H9 (cell line): ENCODE measurements at regions not wholly inside any gene's neighbourhood (a gene's known extent, or its start where the extent isn't known, plus 50 kb on each side); places are given as distances from the start of the nearest gene placed in this dataset.

Experiments used
- DNase-seq: peaks from one replicate; pipeline ENCODE4 v3.0.0-alpha.2; 2017
- H2AFZ ChIP-seq: one replicate; pipeline ENCODE4 v1.6.1; 2013; ENCODE audit warnings: mild to moderate bottlenecking, low read length, control low read depth, moderate library complexity
- H2AK5ac ChIP-seq: 2 replicates; pipeline ENCODE4 v1.6.1; 2013; ENCODE audit warnings: low read length, control low read depth, mixed read lengths; ENCODE audit not compliant: insufficient read length
- H2BK120ac ChIP-seq: one replicate; pipeline ENCODE4 v1.6.1; 2013; ENCODE audit warnings: low read depth, mild to moderate bottlenecking, low read length, control low read depth, inconsistent platforms; ENCODE audit not compliant: poor library complexity, severe bottlenecking
- H2BK12ac ChIP-seq: 2 replicates; pipeline ENCODE4 v1.6.1; 2013; ENCODE audit warnings: low read length, control low read depth, mixed read lengths, low read depth; ENCODE audit not compliant: insufficient read length
- H2BK15ac ChIP-seq: 2 replicates; pipeline ENCODE4 v1.6.1; 2013; ENCODE audit warnings: low read depth, low read length, control low read depth
- H2BK20ac ChIP-seq: one replicate; pipeline ENCODE4 v1.6.1; 2013; ENCODE audit warnings: low read depth, mild to moderate bottlenecking, low read length, control low read depth, inconsistent platforms; ENCODE audit not compliant: poor library complexity, severe bottlenecking
- H2BK5ac ChIP-seq: 2 replicates; pipeline ENCODE4 v1.6.1; 2013; ENCODE audit warnings: low read length, control low read depth, mixed read lengths; ENCODE audit not compliant: insufficient read length
- H3K14ac ChIP-seq: 2 replicates; pipeline ENCODE4 v1.6.1; 2013; ENCODE audit warnings: low read length, control low read depth; ENCODE audit not compliant: insufficient read depth
- H3K18ac ChIP-seq: 2 replicates; pipeline ENCODE4 v1.6.1; 2013; ENCODE audit warnings: low read depth, mild to moderate bottlenecking, mixed read lengths, low read length, control low read depth; ENCODE audit not compliant: insufficient read length
- H3K23ac ChIP-seq: 2 replicates; pipeline ENCODE4 v1.6.1; 2013; ENCODE audit warnings: low read length, control low read depth, mixed read lengths, low read depth; ENCODE audit not compliant: insufficient read length
- H3K23me2 ChIP-seq: 2 replicates; pipeline ENCODE4 v1.6.1; 2013; ENCODE audit warnings: low read depth, mild to moderate bottlenecking, mixed read lengths, low read length, control low read depth; ENCODE audit not compliant: insufficient read length, poor library complexity, severe bottlenecking
- H3K27ac ChIP-seq: 2 replicates; pipeline ENCODE4 v1.5.1; 2013; ENCODE audit warnings: low read length, control low read depth, mixed read lengths, low read depth; ENCODE audit not compliant: insufficient read length
- H3K27me3 ChIP-seq: 2 replicates; pipeline ENCODE4 v1.6.1; 2013; ENCODE audit warnings: low read length, control low read depth, inconsistent platforms; ENCODE audit not compliant: insufficient read depth
- H3K4ac ChIP-seq: 2 replicates; pipeline ENCODE4 v1.6.1; 2013; ENCODE audit warnings: low read depth, mild to moderate bottlenecking, control low read depth, inconsistent platforms, low read length, moderate library complexity
- H3K4me1 ChIP-seq: 2 replicates; pipeline ENCODE4 v1.6.1; 2013; ENCODE audit warnings: low read length, control low read depth, inconsistent platforms; ENCODE audit not compliant: insufficient read depth
- H3K4me2 ChIP-seq: 2 replicates; pipeline ENCODE4 v1.6.1; 2013; ENCODE audit warnings: low read length, control low read depth, mixed read lengths; ENCODE audit not compliant: insufficient read length, insufficient read depth
- H3K56ac ChIP-seq: 2 replicates; pipeline ENCODE4 v1.6.1; 2013; ENCODE audit warnings: low read depth, mild to moderate bottlenecking, mixed read lengths, low read length, control low read depth; ENCODE audit not compliant: insufficient read length
- H3K79me1 ChIP-seq: 2 replicates; pipeline ENCODE4 v1.6.1; 2013; ENCODE audit warnings: low read depth, mild to moderate bottlenecking, moderate library complexity, low read length, control low read depth, inconsistent platforms; ENCODE audit not compliant: insufficient read depth, poor library complexity, severe bottlenecking
- H3K79me2 ChIP-seq: 2 replicates; pipeline ENCODE4 v1.6.1; 2013; ENCODE audit warnings: low read length, control low read depth, inconsistent platforms; ENCODE audit not compliant: insufficient read depth
- H3K9ac ChIP-seq: 2 replicates; pipeline ENCODE4 v1.6.1; 2013; ENCODE audit warnings: low read length, control low read depth, mixed read lengths; ENCODE audit not compliant: insufficient read length; ENCODE audit errors: extremely low read depth
- H3K9me3 ChIP-seq: one replicate; pipeline ENCODE4 v1.6.1; 2013; ENCODE audit warnings: low read depth, low read length, inconsistent platforms; ENCODE audit not compliant: control insufficient read depth
- H3T11ph ChIP-seq: one replicate; pipeline ENCODE4 v1.6.1; 2013; ENCODE audit warnings: mild to moderate bottlenecking, low read length, control low read depth, inconsistent platforms
- H4K20me1 ChIP-seq: one replicate; pipeline ENCODE4 v1.6.1; 2013; ENCODE audit not compliant: control insufficient read depth, insufficient read length, insufficient read depth
- H4K5ac ChIP-seq: 2 replicates; pipeline ENCODE4 v1.6.1; 2013; ENCODE audit warnings: low read depth, mild to moderate bottlenecking, mixed read lengths, low read length, control low read depth; ENCODE audit not compliant: insufficient read length
- H4K8ac ChIP-seq: replicated peaks from 2 replicates; pipeline ENCODE4 v1.6.1; 2013; ENCODE audit warnings: low read length, control low read depth, mixed read lengths, low read depth; ENCODE audit not compliant: insufficient read length
- H4K91ac ChIP-seq: 2 replicates; pipeline ENCODE4 v1.6.1; 2013; ENCODE audit warnings: low read depth, mild to moderate bottlenecking, moderate library complexity, mixed read lengths, low read length, control low read depth; ENCODE audit not compliant: insufficient read length
- H3K27ac Mint-ChIP-seq, 3 experiments: 2 replicates in 2 of 3; 3 replicates in 1 of 3; pipeline ENCODE4 v1.8.0; 2020 to 2021; ENCODE audit warnings: mixed read lengths in 3 of 3, mild to moderate bottlenecking in 1 of 3, moderate library complexity in 1 of 3
- H3K27me3 Mint-ChIP-seq: 2 replicates; pipeline ENCODE4 v1.8.0; 2021; ENCODE audit warnings: low read depth, mild to moderate bottlenecking, moderate library complexity, mixed read lengths
- H3K36me3 Mint-ChIP-seq, 3 experiments: 2 replicates in 2 of 3; 3 replicates in 1 of 3; pipeline ENCODE4 v1.8.0; 2020 to 2021; ENCODE audit warnings: low read depth in 3 of 3, mixed read lengths in 3 of 3; ENCODE audit not compliant: insufficient read depth in 1 of 3
- H3K4me1 Mint-ChIP-seq, 2 experiments: 2 replicates each; pipeline ENCODE4 v1.8.0; 2020; ENCODE audit warnings: mixed read lengths in 2 of 2
- H3K4me3 Mint-ChIP-seq, 2 experiments: 2 replicates in 1 of 2; 3 replicates in 1 of 2; pipeline ENCODE4 v1.8.0; 2020 to 2021; ENCODE audit warnings: mild to moderate bottlenecking in 2 of 2, mixed read lengths in 2 of 2, moderate library complexity in 1 of 2
- H3K9me3 Mint-ChIP-seq, 2 experiments: 2 replicates in 1 of 2; 3 replicates in 1 of 2; pipeline ENCODE4 v1.8.0; 2020; ENCODE audit warnings: mild to moderate bottlenecking in 2 of 2, mixed read lengths in 2 of 2, moderate library complexity in 1 of 2
- WGBS: extraction: QIAGEN DNeasy Blood & Tissue Kit; methylation state at CpG from one replicate; pipeline ENCODE4 v1.1.7; 2013; ENCODE audit warnings: missing lambda C conversion rate, low lambda C conversion rate, mixed read lengths; ENCODE audit not compliant: insufficient read length; ENCODE audit errors: extremely low coverage; 5-methylcytosine and 5-hydroxymethylcytosine counted together
- TF ChIP-seq, protein P1 (sequence below): fragments of 200-600 bp; sonication (generic); conservative IDR thresholded peaks from 3 replicates; pipeline ENCODE4 v1.8.0; 2021; ENCODE audit warnings: antibody characterized with exemption, mild to moderate bottlenecking

DNA sequence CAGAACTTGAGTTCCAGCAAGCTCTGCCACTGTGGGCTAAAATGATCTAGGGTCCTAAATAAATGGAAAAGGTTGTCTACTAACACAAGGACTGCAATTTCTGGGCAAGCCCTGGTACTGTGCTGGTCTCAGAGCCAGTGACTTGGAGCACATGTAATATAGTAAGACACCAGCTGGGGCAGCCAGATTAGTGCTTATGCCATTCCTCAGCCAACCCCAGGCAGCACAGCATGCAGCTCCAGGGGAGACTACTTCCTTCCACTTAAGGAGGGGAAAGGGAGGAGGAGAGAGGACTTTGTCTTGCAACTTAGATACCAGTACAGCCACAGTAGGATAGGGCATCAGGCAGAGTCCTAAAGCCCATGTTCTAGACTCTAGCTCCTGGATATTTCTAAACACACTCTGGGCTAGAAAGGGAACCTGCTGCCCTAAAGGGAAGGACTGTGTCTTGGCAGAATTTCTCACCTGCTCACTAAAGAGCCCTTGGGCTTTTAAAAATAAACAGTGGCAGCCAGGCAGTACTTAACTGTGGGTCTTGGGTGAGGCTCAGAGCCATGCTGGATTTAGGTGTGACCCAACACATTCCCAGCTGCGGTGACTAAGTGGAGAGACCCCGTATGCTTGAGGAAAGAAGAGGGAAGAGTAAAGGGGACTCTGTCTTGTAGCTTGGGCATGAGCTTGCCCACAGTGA is 223.7 kb upstream of the BCHE start:
- Mint-ChIP-seq H3K4me3 (no peak overlapping the region), H3K9me3 (no peaks in the 10 kb centered on the region)
- DNase-seq: peak; percentile 53

More for the DNA sequence above, 223.7 kb upstream of the BCHE start:
- no peak overlapping the region for H3T11ph ChIP-seq
- no peak overlapping the region for H3K27ac ChIP-seq
- TF ChIP-seq, protein P1, sequence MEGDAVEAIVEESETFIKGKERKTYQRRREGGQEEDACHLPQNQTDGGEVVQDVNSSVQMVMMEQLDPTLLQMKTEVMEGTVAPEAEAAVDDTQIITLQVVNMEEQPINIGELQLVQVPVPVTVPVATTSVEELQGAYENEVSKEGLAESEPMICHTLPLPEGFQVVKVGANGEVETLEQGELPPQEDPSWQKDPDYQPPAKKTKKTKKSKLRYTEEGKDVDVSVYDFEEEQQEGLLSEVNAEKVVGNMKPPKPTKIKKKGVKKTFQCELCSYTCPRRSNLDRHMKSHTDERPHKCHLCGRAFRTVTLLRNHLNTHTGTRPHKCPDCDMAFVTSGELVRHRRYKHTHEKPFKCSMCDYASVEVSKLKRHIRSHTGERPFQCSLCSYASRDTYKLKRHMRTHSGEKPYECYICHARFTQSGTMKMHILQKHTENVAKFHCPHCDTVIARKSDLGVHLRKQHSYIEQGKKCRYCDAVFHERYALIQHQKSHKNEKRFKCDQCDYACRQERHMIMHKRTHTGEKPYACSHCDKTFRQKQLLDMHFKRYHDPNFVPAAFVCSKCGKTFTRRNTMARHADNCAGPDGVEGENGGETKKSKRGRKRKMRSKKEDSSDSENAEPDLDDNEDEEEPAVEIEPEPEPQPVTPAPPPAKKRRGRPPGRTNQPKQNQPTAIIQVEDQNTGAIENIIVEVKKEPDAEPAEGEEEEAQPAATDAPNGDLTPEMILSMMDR: no peak; the same call in 2 of the 3 replicates
- no peak overlapping the region for H4K91ac ChIP-seq
- no peak overlapping the region for H2BK15ac ChIP-seq
- Mint-ChIP-seq H3K36me3 (no peaks in the 10 kb centered on the region), H3K4me1 (peaks cover 5 to 10% of the 10 kb centered on the region in 2 experiments; a peak in 3 of 4 replicates), H3K27me3 (peaks cover 2% of the 10 kb centered on the region; the same call in 1 of the 2 replicates), H3K27ac (peak overlapping the region in 1 of 3 experiments; percentile 70; a peak in 1 of 7 replicates)
- H3K79me2 ChIP-seq: no peaks in the 10 kb centered on the region
- H3K4ac ChIP-seq: no peak overlapping the region
- H3K9ac ChIP-seq: no peak overlapping the region
- H3K9me3 ChIP-seq: no peaks in the 10 kb centered on the region
- WGBS: no CpG with 5 or more reads among the region's 2 CpGs
- no peak overlapping the region for H2BK20ac ChIP-seq
- H3K23ac ChIP-seq: no peak overlapping the region
- H2BK12ac ChIP-seq: no peak overlapping the region
- H4K20me1 ChIP-seq: no peaks in the 10 kb centered on the region
- H3K18ac ChIP-seq: no peak overlapping the region
- H2BK120ac ChIP-seq: no peak overlapping the region
- no peaks in the 10 kb centered on the region for H3K23me2 ChIP-seq
- no peak overlapping the region for H3K56ac ChIP-seq
- no peak overlapping the region for H3K14ac ChIP-seq
- H2AFZ ChIP-seq: no peak overlapping the region
- peaks cover 6% of the 10 kb centered on the region; the same call in 1 of the 2 replicates for H3K4me1 ChIP-seq
- no peak overlapping the region for H4K8ac ChIP-seq
- no peak overlapping the region for H2BK5ac ChIP-seq
- no peak overlapping the region for H3K4me2 ChIP-seq
- H3K79me1 ChIP-seq: no peaks in the 10 kb centered on the region
- H2AK5ac ChIP-seq: no peak overlapping the region
- H4K5ac ChIP-seq: no peak overlapping the region
- no peaks in the 10 kb centered on the region for H3K27me3 ChIP-seq
